ENCODE measurements at regions not wholly inside any gene's neighbourhood (a gene's known extent, or its start where the extent isn't known, plus 50 kb on each side); places are given as distances from the start of the nearest gene placed in this dataset.

DNA sequence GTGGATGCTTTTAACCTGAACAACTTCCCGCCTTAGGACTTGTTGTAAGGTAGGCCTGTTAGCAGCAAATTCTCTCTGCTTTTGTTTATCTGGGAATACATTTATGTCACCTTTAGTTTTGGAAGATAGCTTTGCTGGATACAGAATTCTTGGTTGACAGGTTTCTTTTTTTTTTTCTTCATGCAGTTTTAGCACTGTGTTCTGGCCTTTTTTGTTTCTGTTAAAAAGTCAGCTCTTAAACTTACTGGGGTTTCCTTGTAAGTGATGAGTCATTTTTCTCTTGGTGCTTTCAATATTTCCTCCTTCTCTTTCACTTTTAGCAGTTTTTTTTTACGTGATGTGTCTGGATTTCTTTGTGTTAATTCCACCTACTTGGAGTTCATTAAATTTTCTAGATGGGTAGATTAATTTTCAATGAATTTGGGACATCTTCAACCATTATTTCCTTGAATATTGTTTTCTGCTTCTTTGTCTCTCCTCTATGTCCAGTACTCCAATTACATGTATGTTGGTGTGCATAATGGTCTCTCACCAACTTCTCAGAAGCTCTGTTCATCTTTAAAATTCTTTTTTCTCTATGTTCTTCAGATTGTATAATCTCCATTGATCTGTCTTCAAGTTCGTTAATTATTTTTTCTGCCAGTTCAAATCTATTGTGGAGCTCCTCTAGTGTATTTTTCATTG is 188.2 kb upstream of the ZNF536 start:
- BruUV-seq (replicated peaks): no TSS peak
- TF ChIP-seq, protein P1, sequence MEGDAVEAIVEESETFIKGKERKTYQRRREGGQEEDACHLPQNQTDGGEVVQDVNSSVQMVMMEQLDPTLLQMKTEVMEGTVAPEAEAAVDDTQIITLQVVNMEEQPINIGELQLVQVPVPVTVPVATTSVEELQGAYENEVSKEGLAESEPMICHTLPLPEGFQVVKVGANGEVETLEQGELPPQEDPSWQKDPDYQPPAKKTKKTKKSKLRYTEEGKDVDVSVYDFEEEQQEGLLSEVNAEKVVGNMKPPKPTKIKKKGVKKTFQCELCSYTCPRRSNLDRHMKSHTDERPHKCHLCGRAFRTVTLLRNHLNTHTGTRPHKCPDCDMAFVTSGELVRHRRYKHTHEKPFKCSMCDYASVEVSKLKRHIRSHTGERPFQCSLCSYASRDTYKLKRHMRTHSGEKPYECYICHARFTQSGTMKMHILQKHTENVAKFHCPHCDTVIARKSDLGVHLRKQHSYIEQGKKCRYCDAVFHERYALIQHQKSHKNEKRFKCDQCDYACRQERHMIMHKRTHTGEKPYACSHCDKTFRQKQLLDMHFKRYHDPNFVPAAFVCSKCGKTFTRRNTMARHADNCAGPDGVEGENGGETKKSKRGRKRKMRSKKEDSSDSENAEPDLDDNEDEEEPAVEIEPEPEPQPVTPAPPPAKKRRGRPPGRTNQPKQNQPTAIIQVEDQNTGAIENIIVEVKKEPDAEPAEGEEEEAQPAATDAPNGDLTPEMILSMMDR (IDR thresholded peaks at IDR 0.05; ENCODE audit: unreplicated experiment): no peak
- Mint-ChIP-seq H3K4me1 (ENCODE audit: insufficient read depth, unreplicated experiment) (no peaks in the 10 kb centered on the region), H3K27me3 (ENCODE audit: insufficient read depth, unreplicated experiment) (no peaks in the 10 kb centered on the region), H3K27ac (ENCODE audit: low read depth, unreplicated experiment) (no peak overlapping the region), H3K36me3 (ENCODE audit: insufficient read depth, unreplicated experiment) (no peaks in the 10 kb centered on the region), H3K9me3 (ENCODE audit: unreplicated experiment) (peaks cover 46% of the 10 kb centered on the region), H3K4me3 (ENCODE audit: unreplicated experiment) (no peak overlapping the region)
- no peak for DNase-seq (ENCODE audit: unreplicated experiment)
- POLR2A ChIA-PET: interaction anchor here (0.7 kb wide), 1 partner anchor 131 kb away, joined by 3 read pairs; no protein-coding TSS in a partner anchor
- CTCF ChIA-PET: interaction anchor here (0.7 kb wide), 1 partner anchor 946 kb away, joined by 4 read pairs; no protein-coding TSS in a partner anchor
- intact Hi-C loops (cut with micrococcal nuclease): no loop called here

DNA sequence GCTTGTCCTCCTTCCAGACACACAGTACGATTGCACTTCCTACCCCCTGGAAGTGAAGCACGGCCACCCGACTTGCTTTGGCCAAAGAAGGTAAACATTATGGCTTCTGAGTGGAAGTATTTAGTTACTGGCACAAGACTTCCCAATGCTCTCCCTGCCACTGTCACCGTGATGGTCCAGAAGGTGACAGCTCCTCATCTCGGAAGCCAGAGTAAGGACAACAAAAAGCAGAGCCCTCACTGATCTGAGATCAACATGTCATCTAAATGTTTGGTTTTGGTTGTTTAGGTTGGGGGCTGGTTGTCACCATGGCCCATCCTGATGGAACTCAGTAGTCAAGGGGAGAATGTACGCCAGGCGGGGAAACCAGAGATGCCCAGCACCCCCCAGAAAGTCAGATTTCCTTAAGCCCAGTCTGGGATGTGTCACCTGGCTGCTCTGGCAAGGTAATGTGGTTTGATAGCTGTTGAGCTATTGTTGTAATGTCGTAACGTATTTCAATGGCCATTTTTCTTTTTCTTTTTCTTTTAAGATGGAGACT is 170.1 kb upstream of the ZNF536 start:
- Mint-ChIP-seq H3K27ac (ENCODE audit: low read depth, unreplicated experiment) (no peak overlapping the region), H3K4me1 (ENCODE audit: insufficient read depth, unreplicated experiment) (no peaks in the 10 kb centered on the region), H3K36me3 (ENCODE audit: insufficient read depth, unreplicated experiment) (no peaks in the 10 kb centered on the region), H3K27me3 (ENCODE audit: insufficient read depth, unreplicated experiment) (no peaks in the 10 kb centered on the region), H3K9me3 (ENCODE audit: unreplicated experiment) (peaks cover 14% of the 10 kb centered on the region), H3K4me3 (ENCODE audit: unreplicated experiment) (no peak overlapping the region)
- intact Hi-C loops (cut with micrococcal nuclease): no loop called here
- no TSS peak for BruUV-seq (replicated peaks)
- CTCF ChIA-PET: no interaction called here
- TF ChIP-seq, protein P1 (IDR thresholded peaks at IDR 0.05; ENCODE audit: unreplicated experiment): no peak
- POLR2A ChIA-PET: no interaction called here
- no peak for DNase-seq (ENCODE audit: unreplicated experiment)

DNA sequence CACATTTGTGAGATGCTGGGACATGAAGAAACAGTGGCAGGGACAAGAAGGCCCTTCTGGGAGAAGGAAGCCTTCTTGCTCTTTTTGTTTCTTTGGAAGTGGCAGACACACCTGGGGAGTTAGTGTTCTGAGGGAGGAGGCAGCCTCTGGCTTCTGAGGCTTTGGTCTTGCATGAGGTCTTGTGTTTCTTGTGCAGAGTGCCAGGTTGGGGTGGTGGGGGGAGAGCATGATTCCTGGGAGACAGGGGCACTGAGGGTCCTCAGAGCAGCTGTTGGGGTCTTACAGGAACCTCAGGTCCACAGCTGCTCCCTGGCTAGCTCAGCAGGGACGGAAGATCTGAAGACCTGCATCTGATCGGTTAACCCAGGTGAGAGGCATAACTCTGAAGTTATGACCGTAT is 167.5 kb upstream of the ZNF536 start:
- intact Hi-C loops (cut with micrococcal nuclease): no loop called here
- no peaks in the 10 kb centered on the region for H3K27me3 Mint-ChIP-seq (ENCODE audit: insufficient read depth, unreplicated experiment)
- ChIA-PET CTCF (interaction anchor here (0.7 kb wide), 1 partner anchor 476 kb away, joined by 3 read pairs; no protein-coding TSS in a partner anchor), POLR2A (no interaction called here)
- BruUV-seq (replicated peaks): no TSS peak
- DNase-seq (ENCODE audit: unreplicated experiment): no peak
- no peak overlapping the region for H3K27ac Mint-ChIP-seq (ENCODE audit: low read depth, unreplicated experiment)
- H3K9me3 Mint-ChIP-seq (ENCODE audit: unreplicated experiment): peaks cover 7% of the 10 kb centered on the region
- no peak overlapping the region for H3K4me3 Mint-ChIP-seq (ENCODE audit: unreplicated experiment)
- TF ChIP-seq, protein P1 (IDR thresholded peaks at IDR 0.05; ENCODE audit: unreplicated experiment): no peak
- no peaks in the 10 kb centered on the region for H3K4me1 Mint-ChIP-seq (ENCODE audit: insufficient read depth, unreplicated experiment)
- no peaks in the 10 kb centered on the region for H3K36me3 Mint-ChIP-seq (ENCODE audit: insufficient read depth, unreplicated experiment)

DNA sequence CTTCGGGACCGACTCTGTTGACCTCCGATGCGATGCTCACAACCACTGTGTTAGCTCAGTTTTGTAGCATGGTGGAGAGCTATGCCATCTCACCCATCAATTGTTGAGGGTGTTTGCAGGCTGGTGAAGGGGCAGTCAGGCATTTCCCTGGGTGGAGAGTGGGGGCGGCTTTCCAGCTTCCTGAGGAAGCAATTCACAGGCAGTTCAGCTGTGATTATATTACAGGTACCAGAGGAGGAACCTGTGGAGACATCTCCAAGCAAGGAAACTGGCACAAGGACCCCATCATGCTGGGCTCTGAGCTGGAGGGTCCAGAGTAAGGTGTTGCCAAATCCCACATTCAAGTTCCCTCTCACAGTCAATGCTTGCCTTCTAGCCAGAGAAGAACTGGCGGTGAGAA is 166.0 kb upstream of the ZNF536 start:
- H3K4me1 Mint-ChIP-seq (ENCODE audit: insufficient read depth, unreplicated experiment): no peaks in the 10 kb centered on the region

More for the DNA sequence above, 166.0 kb upstream of the ZNF536 start:
- intact Hi-C loops (cut with micrococcal nuclease): no loop called here
- Mint-ChIP-seq H3K27ac (ENCODE audit: low read depth, unreplicated experiment) (no peak overlapping the region), H3K4me3 (ENCODE audit: unreplicated experiment) (no peak overlapping the region), H3K36me3 (ENCODE audit: insufficient read depth, unreplicated experiment) (no peaks in the 10 kb centered on the region), H3K9me3 (ENCODE audit: unreplicated experiment) (peaks cover 10% of the 10 kb centered on the region), H3K27me3 (ENCODE audit: insufficient read depth, unreplicated experiment) (no peaks in the 10 kb centered on the region)
- no TSS peak for BruUV-seq (replicated peaks)
- POLR2A ChIA-PET: no interaction called here
- CTCF ChIA-PET: interaction anchor here (0.7 kb wide), 1 partner anchor 31 kb away, joined by 4 read pairs; no protein-coding TSS in a partner anchor
- no peak for DNase-seq (ENCODE audit: unreplicated experiment)
- TF ChIP-seq, protein P1 (IDR thresholded peaks at IDR 0.05; ENCODE audit: unreplicated experiment): no peak
